ENCODE measurements at regions not wholly inside any gene's neighbourhood (a gene's known extent, or its start where the extent isn't known, plus 50 kb on each side); places are given as distances from the start of the nearest gene placed in this dataset.
"Not testable (repeated sequence)": the region's sequence is repeated elsewhere in the genome, so short reads cannot be mapped to it uniquely, and the experiment has no call there.

- no peak overlapping the region for H3K4me3 ChIP-seq (ENCODE audit: low read length)
- TF ChIP-seq CTCF (conservative IDR thresholded peaks at IDR 0.05; ENCODE audit: low read length) = no peak
- DNase-seq (ENCODE audit: low read depth) = no peak
Observed at GRCh38 chr2:106257135-106257534, 63.0 kb upstream of the UXS1 start.

DNA sequence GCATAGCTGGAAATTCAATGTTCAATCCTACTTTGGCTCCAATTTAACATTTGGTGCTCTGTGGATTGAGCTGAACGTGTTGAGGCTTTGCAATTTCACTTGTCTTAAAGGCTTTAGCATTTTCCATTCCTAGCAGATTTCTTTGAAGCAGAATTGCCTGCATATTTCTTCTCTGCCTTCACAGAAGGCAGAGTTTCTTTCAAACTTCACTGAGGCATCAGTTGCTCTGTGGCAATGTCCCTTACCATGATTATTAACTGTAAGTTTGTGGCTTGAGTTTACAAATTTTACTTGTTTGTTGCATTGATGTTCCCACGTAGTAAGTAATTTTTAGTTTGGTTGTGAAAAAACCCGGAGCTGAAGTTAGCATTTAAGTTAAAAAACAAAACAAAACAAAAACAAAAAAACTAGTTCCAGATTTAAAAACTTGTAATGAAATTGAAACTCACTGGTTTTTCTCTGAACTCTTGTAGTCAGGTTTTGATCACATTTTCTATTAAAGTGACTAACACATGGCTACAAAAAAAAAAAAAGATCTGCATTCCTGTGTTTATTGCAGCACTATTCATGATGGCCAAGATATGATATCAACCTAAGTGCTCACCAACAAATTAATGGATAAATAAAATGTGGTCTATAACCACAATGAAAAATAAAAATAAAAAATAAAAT, 55.2 kb upstream of the UXS1 start:
- DNase-seq (ENCODE audit: low read depth); H3K4me3 ChIP-seq (ENCODE audit: low read length): not testable (repeated sequence)

DNA sequence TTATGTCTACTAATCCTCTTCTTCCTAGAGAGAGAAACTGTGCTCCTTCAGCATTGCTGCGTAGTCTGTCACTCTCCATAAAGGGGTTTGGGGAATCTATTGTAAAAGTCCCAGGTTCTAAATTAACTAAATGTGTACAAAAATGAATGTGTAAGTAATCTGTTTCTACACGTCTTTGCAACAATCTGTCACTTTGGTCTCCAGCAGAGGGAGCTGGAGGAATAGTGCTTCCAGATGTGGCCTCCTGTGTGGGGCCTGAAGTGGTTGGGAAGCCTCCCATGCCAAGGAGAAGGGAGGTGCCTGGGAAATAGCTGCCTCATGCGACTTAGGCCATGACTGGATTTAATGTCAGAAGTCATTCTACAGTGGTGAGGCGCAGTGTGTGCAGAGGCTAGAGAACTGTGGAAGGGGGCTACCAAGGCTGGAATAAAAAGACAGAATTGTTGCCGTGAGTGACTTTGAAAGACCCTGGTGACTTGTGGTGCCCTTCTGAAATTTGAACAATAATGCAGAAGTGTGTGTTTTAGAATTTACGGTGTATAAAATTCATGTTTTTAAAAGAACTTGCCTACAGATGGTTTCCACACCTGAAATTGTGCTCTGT, 54.5 kb upstream of the UXS1 start:
- not testable (repeated sequence) for DNase-seq (ENCODE audit: low read depth); H3K4me3 ChIP-seq (ENCODE audit: low read length)

More for the DNA sequence above, 54.5 kb upstream of the UXS1 start:
- peak; percentile 19 for TF ChIP-seq CTCF (conservative IDR thresholded peaks at IDR 0.05; ENCODE audit: low read length)
